Testis (tissue), 2 donors: ENCODE measurements at regions not wholly inside any gene's neighbourhood (a gene's known extent, or its start where the extent isn't known, plus 50 kb on each side); places are given as distances from the start of the nearest gene placed in this dataset.

Experiments used
- POLR2A ChIP-seq: fragments of 450-650 bp; IDR thresholded peaks from one replicate; pipeline ENCODE4 v1.6.1; 2017; ENCODE audit warnings: antibody characterized with exemption, mild to moderate bottlenecking, moderate library complexity
- TF ChIP-seq, protein P1 (sequence below), 3 experiments: fragments of 450-650 bp in 2 of 3; fragments of 200-600 bp in 1 of 3; sonication (generic) in 1 of 3; IDR thresholded peaks; one replicate each; pipeline ENCODE4 v1.5.1; 2016 to 2019; ENCODE audit warnings: antibody characterized with exemption in 3 of 3, mild to moderate bottlenecking in 2 of 3, moderate library complexity in 1 of 3

DNA sequence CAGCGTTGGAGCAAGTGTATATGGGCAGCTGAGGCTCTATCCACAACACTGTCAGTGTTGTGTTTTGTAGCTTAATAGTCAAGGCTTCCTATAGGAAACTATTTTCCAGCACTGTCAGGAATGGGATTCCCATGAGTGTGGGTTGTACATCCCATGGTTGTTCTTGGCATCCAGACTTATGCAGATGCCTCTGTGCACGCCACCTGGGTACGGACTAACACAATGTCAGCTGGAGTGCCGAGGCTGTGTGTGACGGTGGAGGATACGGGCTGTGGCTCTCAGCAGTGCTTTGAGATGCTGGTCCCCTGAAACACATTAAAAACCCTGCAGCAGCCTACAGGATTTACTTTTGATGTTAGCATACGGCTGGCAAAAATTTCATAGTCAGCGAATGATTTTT lies 350.0 kb downstream of the ACTR3B start:
- TF ChIP-seq, protein P1, sequence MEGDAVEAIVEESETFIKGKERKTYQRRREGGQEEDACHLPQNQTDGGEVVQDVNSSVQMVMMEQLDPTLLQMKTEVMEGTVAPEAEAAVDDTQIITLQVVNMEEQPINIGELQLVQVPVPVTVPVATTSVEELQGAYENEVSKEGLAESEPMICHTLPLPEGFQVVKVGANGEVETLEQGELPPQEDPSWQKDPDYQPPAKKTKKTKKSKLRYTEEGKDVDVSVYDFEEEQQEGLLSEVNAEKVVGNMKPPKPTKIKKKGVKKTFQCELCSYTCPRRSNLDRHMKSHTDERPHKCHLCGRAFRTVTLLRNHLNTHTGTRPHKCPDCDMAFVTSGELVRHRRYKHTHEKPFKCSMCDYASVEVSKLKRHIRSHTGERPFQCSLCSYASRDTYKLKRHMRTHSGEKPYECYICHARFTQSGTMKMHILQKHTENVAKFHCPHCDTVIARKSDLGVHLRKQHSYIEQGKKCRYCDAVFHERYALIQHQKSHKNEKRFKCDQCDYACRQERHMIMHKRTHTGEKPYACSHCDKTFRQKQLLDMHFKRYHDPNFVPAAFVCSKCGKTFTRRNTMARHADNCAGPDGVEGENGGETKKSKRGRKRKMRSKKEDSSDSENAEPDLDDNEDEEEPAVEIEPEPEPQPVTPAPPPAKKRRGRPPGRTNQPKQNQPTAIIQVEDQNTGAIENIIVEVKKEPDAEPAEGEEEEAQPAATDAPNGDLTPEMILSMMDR (IDR thresholded peaks at IDR 0.05), result no peak
- no peak for TF ChIP-seq POLR2A
